Kidney epithelial cell (primary cell): ENCODE measurements at regions not wholly inside any gene's neighbourhood (a gene's known extent, or its start where the extent isn't known, plus 50 kb on each side); places are given as distances from the start of the nearest gene placed in this dataset.

Experiments used
- DNase-seq: peaks from one replicate; pipeline ENCODE4 v3.0.0-alpha.2; 2010; ENCODE audit warnings: low read depth
- H3K27me3 ChIP-seq: 2 replicates; pipeline ENCODE4 v1.6.0; 2011; ENCODE audit warnings: low read length; ENCODE audit not compliant: control insufficient read depth, insufficient read depth
- H3K36me3 ChIP-seq: 2 replicates; pipeline ENCODE4 v1.5.1; 2011; ENCODE audit warnings: low read length; ENCODE audit not compliant: control insufficient read depth, insufficient read depth
- H3K4me3 ChIP-seq: 2 replicates; pipeline ENCODE4 v1.5.1; 2011; ENCODE audit warnings: low read depth, mild to moderate bottlenecking, control low read depth, low read length
- TF ChIP-seq, protein P1 (sequence below): IDR thresholded peaks from 2 replicates; pipeline ENCODE4 v1.5.1; 2011; ENCODE audit warnings: mild to moderate bottlenecking, moderate library complexity, low read length, control low read depth, inconsistent platforms; ENCODE audit not compliant: insufficient read depth, poor library complexity, severe bottlenecking

DNA sequence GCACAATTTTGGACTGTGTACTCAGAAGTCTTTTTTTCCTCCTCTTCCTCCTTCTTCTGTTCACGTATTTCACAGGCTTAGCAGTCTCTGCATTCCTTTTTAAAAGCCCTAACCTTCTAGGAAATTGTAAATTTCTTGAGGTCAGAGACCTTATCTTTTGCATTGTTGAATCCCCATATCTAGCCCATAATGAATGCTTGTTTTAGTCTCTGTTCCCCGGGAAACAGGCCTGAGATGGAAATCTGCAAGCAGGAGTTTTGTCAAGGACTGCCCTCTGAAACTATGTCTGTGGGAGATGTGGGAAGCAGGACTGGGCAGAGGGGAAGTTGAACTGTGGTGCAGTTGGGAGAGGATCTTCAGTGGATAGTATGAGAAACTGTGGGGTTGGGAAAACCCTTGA lies 272.2 kb upstream of the DAB1 start:
- no peak for DNase-seq
- TF ChIP-seq, protein P1, sequence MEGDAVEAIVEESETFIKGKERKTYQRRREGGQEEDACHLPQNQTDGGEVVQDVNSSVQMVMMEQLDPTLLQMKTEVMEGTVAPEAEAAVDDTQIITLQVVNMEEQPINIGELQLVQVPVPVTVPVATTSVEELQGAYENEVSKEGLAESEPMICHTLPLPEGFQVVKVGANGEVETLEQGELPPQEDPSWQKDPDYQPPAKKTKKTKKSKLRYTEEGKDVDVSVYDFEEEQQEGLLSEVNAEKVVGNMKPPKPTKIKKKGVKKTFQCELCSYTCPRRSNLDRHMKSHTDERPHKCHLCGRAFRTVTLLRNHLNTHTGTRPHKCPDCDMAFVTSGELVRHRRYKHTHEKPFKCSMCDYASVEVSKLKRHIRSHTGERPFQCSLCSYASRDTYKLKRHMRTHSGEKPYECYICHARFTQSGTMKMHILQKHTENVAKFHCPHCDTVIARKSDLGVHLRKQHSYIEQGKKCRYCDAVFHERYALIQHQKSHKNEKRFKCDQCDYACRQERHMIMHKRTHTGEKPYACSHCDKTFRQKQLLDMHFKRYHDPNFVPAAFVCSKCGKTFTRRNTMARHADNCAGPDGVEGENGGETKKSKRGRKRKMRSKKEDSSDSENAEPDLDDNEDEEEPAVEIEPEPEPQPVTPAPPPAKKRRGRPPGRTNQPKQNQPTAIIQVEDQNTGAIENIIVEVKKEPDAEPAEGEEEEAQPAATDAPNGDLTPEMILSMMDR: no peak
- Histone ChIP-seq H3K4me3 (no peak overlapping the region), H3K27me3 (no peaks in the 10 kb centered on the region), H3K36me3 (no peaks in the 10 kb centered on the region)

DNA sequence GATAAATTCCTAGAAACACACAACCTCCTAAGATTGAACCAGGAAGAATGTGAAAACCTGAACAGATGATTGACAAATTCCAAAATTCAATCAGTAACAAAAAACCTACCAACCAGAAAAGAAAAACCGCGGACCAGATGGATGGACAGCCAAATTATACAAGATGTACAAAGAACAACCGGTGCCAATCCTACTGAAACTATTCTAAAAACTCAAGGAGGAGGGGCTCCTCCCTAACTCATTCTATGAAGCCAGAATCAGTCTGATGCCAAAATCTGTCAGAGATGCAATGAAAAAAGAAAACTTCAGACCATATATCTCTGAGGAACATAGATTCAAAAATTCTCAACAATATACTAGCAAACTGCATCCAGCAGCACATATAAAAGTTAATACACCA lies 262.4 kb upstream of the DAB1 start:
- H3K27me3 ChIP-seq: no peaks in the 10 kb centered on the region
- no peak overlapping the region for H3K4me3 ChIP-seq
- DNase-seq: no peak
- TF ChIP-seq, protein P1: no peak
- no peaks in the 10 kb centered on the region for H3K36me3 ChIP-seq

DNA sequence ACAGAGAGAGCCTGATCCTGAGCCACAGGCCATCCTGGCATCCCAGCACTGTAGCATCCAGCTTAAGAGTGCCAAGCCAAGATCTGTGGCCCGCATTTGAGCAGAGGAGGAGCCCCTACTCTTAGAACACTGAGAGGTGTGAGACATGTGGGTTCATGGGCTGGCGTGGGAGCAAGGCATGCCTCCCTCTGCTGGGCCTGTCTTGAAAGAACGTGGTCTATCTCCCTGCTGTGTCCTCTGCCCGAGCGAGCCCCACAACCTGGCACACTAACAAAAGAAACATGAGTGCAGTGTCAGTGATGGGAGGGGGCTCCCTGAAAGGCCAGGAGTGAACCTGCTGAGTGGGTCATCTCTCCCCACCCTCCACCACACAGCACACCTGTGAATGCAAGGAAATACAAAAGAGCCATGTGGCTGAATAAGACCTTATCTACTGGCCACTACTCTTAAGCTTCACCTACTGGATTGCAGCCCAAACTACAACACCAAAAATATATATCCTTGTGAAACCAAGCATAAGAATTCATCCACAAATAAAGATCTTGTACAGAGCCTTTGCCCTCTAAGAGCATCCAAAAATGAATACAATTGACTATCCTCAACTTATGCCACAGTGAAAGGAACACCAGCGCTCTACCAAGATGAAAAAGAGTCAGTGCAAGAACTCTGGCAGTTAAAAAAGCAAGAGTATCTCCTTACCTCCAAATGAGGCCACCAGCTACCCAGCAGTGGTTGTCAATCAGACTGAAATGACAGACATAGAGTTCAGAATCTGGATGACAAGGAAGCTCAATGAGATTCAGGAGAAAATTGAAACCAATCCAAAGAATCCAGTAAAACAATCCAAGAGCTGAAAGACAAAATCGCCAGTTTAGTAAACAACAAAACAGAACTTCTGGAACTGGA lies 259.4 kb upstream of the DAB1 start:
- TF ChIP-seq, protein P1: no peak
- Histone ChIP-seq H3K27me3 (no peaks in the 10 kb centered on the region), H3K4me3 (no peak overlapping the region), H3K36me3 (no peaks in the 10 kb centered on the region)
- DNase-seq: no peak

DNA sequence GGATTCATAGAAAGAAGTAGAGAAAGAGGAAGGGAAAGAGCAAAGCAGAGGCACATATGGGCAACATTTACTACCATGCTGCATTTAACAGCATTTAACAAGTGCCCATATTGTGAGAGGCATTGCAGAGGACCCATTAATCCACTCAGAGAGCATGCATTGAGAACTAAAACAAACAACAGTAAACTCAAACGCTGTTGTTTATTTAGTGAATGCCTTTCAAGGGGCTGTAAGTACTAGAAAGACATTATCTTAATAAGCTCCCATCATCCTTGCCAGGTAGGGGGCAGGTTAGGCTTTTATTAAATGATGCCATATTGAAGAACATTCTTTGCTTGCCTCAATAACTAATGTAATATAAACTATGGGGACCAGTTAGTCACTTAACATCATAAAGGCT lies 254.3 kb upstream of the DAB1 start:
- no peaks in the 10 kb centered on the region for H3K36me3 ChIP-seq
- no peak overlapping the region for H3K4me3 ChIP-seq
- TF ChIP-seq, protein P1: no peak
- no peak for DNase-seq
- H3K27me3 ChIP-seq: no peaks in the 10 kb centered on the region

DNA sequence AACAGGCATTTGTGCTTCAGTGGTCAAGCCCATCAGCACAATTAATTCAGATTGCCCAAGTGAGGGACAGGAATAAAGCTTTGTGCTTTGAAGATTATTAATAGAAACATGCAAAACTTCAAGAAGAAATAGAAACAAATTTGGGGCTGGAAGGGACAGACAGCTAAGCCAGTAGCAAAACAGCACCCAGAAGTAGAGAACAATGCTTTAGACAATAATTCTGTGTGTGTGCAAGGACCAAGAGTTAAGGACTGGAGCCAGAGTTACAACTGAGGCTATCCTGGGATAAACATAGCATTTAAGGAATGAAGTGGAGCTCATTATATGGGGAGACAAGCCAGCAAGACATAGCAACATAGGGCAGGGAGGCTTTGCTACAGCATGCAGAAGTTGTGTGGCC lies 251.9 kb upstream of the DAB1 start:
- Histone ChIP-seq H3K36me3 (no peaks in the 10 kb centered on the region), H3K4me3 (no peak overlapping the region), H3K27me3 (no peaks in the 10 kb centered on the region)
- TF ChIP-seq, protein P1: no peak
- no peak for DNase-seq

DNA sequence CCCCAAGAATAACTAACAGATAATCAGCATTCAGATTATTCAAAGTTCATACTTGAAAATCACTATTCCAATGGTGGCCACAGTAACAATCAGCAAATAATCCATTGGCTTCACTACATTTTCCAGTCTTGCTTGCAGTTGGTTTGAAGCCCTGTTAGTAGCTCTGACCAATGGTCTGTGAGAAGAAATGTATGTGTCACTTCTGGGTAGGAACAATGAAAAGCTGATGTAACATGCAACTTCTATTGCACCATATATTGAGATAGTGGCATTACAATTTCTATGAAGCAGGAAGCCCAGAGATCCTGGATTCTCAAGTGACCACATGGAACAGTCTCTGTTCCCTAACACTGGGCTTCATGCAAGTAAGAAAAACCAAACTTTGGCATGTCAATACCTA lies 250.9 kb upstream of the DAB1 start:
- Histone ChIP-seq H3K4me3 (no peak overlapping the region), H3K36me3 (no peaks in the 10 kb centered on the region), H3K27me3 (no peaks in the 10 kb centered on the region)
- DNase-seq: no peak
- TF ChIP-seq, protein P1: no peak
